Prostate gland (tissue), 2 donors: ENCODE measurements at regions not wholly inside any gene's neighbourhood (a gene's known extent, or its start where the extent isn't known, plus 50 kb on each side); places are given as distances from the start of the nearest gene placed in this dataset.

Experiments
- DNase-seq: peaks from one replicate; pipeline ENCODE4 v3.0.0-alpha.2; 2019; ENCODE audit warnings: low spot score
- H3K27ac ChIP-seq, 2 donors: fragments of 200-600 bp; sonication (generic); 2 replicates each; pipeline ENCODE4 v1.5.1; 2017 to 2019
- H3K27me3 ChIP-seq: fragments of 200-600 bp; sonication (generic); replicated peaks from 2 replicates; pipeline ENCODE4 v1.5.1; 2019; ENCODE audit not compliant: insufficient read depth
- H3K36me3 ChIP-seq, 2 donors: fragments of 200-600 bp; sonication (generic); 1 replicate in 1 of 2; 2 replicates in 1 of 2; pipeline versions ENCODE4 v1.5.1 to v1.8.1; 2017 to 2019
- H3K4me1 ChIP-seq: fragments of 200-600 bp; sonication (generic); replicated peaks from 2 replicates; pipeline ENCODE4 v1.5.1; 2019
- H3K4me3 ChIP-seq, 2 donors: fragments of 200-600 bp; sonication (generic); 2 replicates each; pipeline ENCODE4 v1.5.1; 2017 to 2019
- H3K9me3 ChIP-seq: fragments of 200-600 bp; sonication (generic); 2 replicates; pipeline ENCODE4 v1.5.1; 2017
- CTCF ChIP-seq, 4 experiments: fragments of 200-600 bp in 2 of 4; fragments of 450-650 bp in 2 of 4; sonication (generic) in 2 of 4; IDR thresholded peaks; 1 replicate in 3 of 4; 2 replicates in 1 of 4; pipeline ENCODE4 v1.5.1; 2016 to 2019; ENCODE audit warnings: antibody characterized with exemption in 4 of 4, mild to moderate bottlenecking in 2 of 4, moderate library complexity in 2 of 4
- POLR2A ChIP-seq: fragments of 450-650 bp; IDR thresholded peaks from one replicate; pipeline ENCODE4 v1.6.1; 2016; ENCODE audit warnings: antibody characterized with exemption, mild to moderate bottlenecking
- POLR2AphosphoS5 ChIP-seq: sonication (generic); formaldehyde crosslinking; IDR thresholded peaks from one replicate; pipeline ENCODE4 v1.6.1; 2017; ENCODE audit warnings: antibody characterized with exemption
- WGBS: methylation state at CpG from one replicate; pipeline ENCODE4 v1.1.5; 2018; 5-methylcytosine and 5-hydroxymethylcytosine counted together
- intact Hi-C: fragments of 100-400 bp; cut with DNase I; formaldehyde crosslinking; loops from one replicate; pipeline ENCODE4 v1.14.2; 2022

- Histone ChIP-seq H3K4me1 (no peaks in the 10 kb centered on the region), H3K27ac (no peak overlapping the region), H3K36me3 (no peaks in the 10 kb centered on the region), H3K27me3 (no peaks in the 10 kb centered on the region), H3K4me3 (no peak overlapping the region), H3K9me3 (no peaks in the 10 kb centered on the region)
- intact Hi-C loops: no loop called here
- no peak for DNase-seq
- TF ChIP-seq POLR2A (no peak), CTCF (IDR thresholded peaks at IDR 0.05) (no peak), POLR2AphosphoS5 (no peak)
- WGBS: 42% methylated on average over 2 of the region's 2 CpGs
Measured at GRCh38 chr13:56012644-56013043, 1128.1 kb upstream of the PRR20A start.

GRCh38 chr13:56015919-56016318 lies 1124.8 kb upstream of the PRR20A start:
- Histone ChIP-seq H3K9me3 (no peaks in the 10 kb centered on the region), H3K27ac (no peak overlapping the region), H3K4me3 (no peak overlapping the region), H3K36me3 (no peaks in the 10 kb centered on the region), H3K4me1 (no peaks in the 10 kb centered on the region), H3K27me3 (no peaks in the 10 kb centered on the region)
- no peak for DNase-seq
- TF ChIP-seq POLR2A (no peak), CTCF (IDR thresholded peaks at IDR 0.05) (no peak), POLR2AphosphoS5 (no peak)
- 50% methylated on average over 2 of the region's 2 CpGs for WGBS
- intact Hi-C loops: no loop called here

- H3K4me3 ChIP-seq: no peak overlapping the region
- no peaks in the 10 kb centered on the region for H3K9me3 ChIP-seq
- no peak for TF ChIP-seq CTCF (IDR thresholded peaks at IDR 0.05)
- no peak for TF ChIP-seq POLR2A
- no peak for TF ChIP-seq POLR2AphosphoS5
- H3K36me3 ChIP-seq: no peaks in the 10 kb centered on the region
- no peaks in the 10 kb centered on the region for H3K27me3 ChIP-seq
- WGBS: 95% methylated on average over 5 of the region's 5 CpGs
- no peaks in the 10 kb centered on the region for H3K4me1 ChIP-seq
- DNase-seq: no peak
- intact Hi-C loops: no loop called here
- no peak overlapping the region for H3K27ac ChIP-seq
Measured at GRCh38 chr13:56019606-56020005, 1121.1 kb upstream of the PRR20A start.

GRCh38 chr13:56020425-56020824 lies 1120.3 kb upstream of the PRR20A start:
- intact Hi-C loops: no loop called here
- 88% methylated on average over 3 of the region's 3 CpGs for WGBS
- no peak for DNase-seq

More at GRCh38 chr13:56020425-56020824, 1120.3 kb upstream of the PRR20A start:
- Histone ChIP-seq H3K36me3 (no peaks in the 10 kb centered on the region), H3K9me3 (no peaks in the 10 kb centered on the region), H3K4me3 (no peak overlapping the region), H3K27ac (no peak overlapping the region), H3K27me3 (no peaks in the 10 kb centered on the region), H3K4me1 (no peaks in the 10 kb centered on the region)
- TF ChIP-seq POLR2A (no peak), CTCF (IDR thresholded peaks at IDR 0.05) (no peak), POLR2AphosphoS5 (no peak)
